A673 (cell line): ENCODE measurements at regions not wholly inside any gene's neighbourhood (a gene's known extent, or its start where the extent isn't known, plus 50 kb on each side); places are given as distances from the start of the nearest gene placed in this dataset.
"Not testable (repeated sequence)": the region's sequence is repeated elsewhere in the genome, so short reads cannot be mapped to it uniquely, and the experiment has no call there.

Experiments
- BruUV-seq: library from RNA; stranded (reverse); fragments of 400-500 nt; replicated peaks from 2 replicates; lab custom pipeline; 2021; lab: Mats Ljungman, UMichigan
- CTCF ChIA-PET: fragments of 300-600 bp; sonication (Branson Sonifier 250); formaldehyde crosslinking; loops from one replicate; lab custom pipeline; 2022; ENCODE audit warnings: antibody characterized with exemption; lab: Charles Lee
- POLR2A ChIA-PET: fragments of 300-600 bp; sonication (Branson Sonifier 250); formaldehyde crosslinking; loops from one replicate; lab custom pipeline; 2022; ENCODE audit warnings: antibody characterized with exemption; ENCODE audit not compliant: low non-redundant PET; lab: Charles Lee
- DNase-seq: peaks from one replicate; pipeline ENCODE4 v3.0.0-alpha.2; 2015; ENCODE audit warnings: low spot score
- H3K27ac ChIP-seq: fragments of 200-600 bp; sonication (generic); 2 replicates; pipeline ENCODE4 v1.5.1; 2016; ENCODE audit warnings: mixed run types, low read depth, mild to moderate bottlenecking, mixed read lengths, antibody characterized with exemption, low read length; ENCODE audit not compliant: poor library complexity, severe bottlenecking
- H3K27me3 ChIP-seq: fragments of 200-600 bp; sonication (generic); replicated peaks from 2 replicates; pipeline ENCODE4 v1.6.1; 2017; ENCODE audit warnings: mixed run types, low read depth, mild to moderate bottlenecking, mixed read lengths, antibody characterized with exemption, low read length; ENCODE audit not compliant: insufficient read depth, poor library complexity
- H3K36me3 ChIP-seq: fragments of 200-600 bp; sonication (generic); 2 replicates; pipeline ENCODE4 v1.6.1; 2016; ENCODE audit warnings: mixed run types, mild to moderate bottlenecking, mixed read lengths, antibody characterized with exemption, low read length; ENCODE audit not compliant: insufficient read depth, poor library complexity, severe bottlenecking
- H3K4me1 ChIP-seq: fragments of 200-600 bp; sonication (generic); 2 replicates; pipeline ENCODE4 v1.6.1; 2017; ENCODE audit warnings: mixed run types, mild to moderate bottlenecking, mixed read lengths, antibody characterized with exemption, low read length; ENCODE audit not compliant: insufficient read depth, poor library complexity, severe bottlenecking
- H3K4me3 ChIP-seq: fragments of 200-600 bp; sonication (generic); 2 replicates; pipeline ENCODE4 v1.5.1; 2016; ENCODE audit warnings: low read depth, mixed run types, mild to moderate bottlenecking, mixed read lengths, low read length; ENCODE audit not compliant: poor library complexity, severe bottlenecking
- H3K9me3 ChIP-seq: fragments of 200-600 bp; sonication (generic); 2 replicates; pipeline ENCODE4 v1.6.1; 2016; ENCODE audit warnings: mixed run types, low read depth, mild to moderate bottlenecking, mixed read lengths, antibody characterized with exemption, low read length; ENCODE audit not compliant: poor library complexity, severe bottlenecking
- CTCF ChIP-seq: fragments of 300-800, 200-600 bp; sonication (generic); conservative IDR thresholded peaks from 2 replicates; pipeline ENCODE4 v1.5.1; 2017; ENCODE audit warnings: low read depth, mild to moderate bottlenecking, antibody characterized with exemption, low read length, moderate library complexity, mixed read lengths
- EZH2 ChIP-seq: fragments of 200-600 bp; sonication (generic); IDR thresholded peaks from 2 replicates; pipeline ENCODE4 v1.6.1; 2017; ENCODE audit warnings: borderline replicate concordance, low read depth, mild to moderate bottlenecking, mixed read lengths, antibody characterized with exemption, low read length; ENCODE audit not compliant: poor library complexity, severe bottlenecking
- intact Hi-C: fragments of 100-400 bp; cut with micrococcal nuclease; formaldehyde crosslinking; loops from one replicate; pipeline ENCODE4 v1.10.0; 2022; ENCODE audit not compliant: unreplicated experiment

DNA sequence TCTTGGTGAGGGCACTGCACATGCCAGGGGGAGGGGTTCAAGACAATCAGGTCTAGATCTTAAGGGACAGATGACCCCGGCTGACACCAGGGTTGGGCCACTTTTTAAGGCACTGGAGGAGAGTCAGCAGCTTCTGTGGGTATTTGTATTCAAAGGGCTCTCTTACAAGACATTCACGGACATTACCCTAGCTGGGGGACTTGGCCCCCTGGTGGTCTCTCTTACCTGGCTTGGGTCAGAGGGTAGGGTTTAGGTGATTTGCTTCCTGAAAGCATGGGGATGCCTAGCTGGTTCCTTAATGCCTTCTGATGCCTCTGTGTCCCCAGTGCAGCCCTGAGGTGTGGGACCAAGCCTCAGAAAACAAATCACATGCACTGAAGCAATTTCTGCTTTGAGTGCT, 354.7 kb downstream of the CDC5L start:
- Histone ChIP-seq H3K36me3 (no peaks in the 10 kb centered on the region), H3K4me3 (no peak overlapping the region), H3K27ac (no peak overlapping the region), H3K9me3 (no peaks in the 10 kb centered on the region), H3K27me3 (no peaks in the 10 kb centered on the region), H3K4me1 (no peaks in the 10 kb centered on the region)
- TF ChIP-seq EZH2 (no peak), CTCF (no peak)
- ChIA-PET CTCF (no interaction called here), POLR2A (no interaction called here)
- intact Hi-C loops = no loop called here
- no peak for DNase-seq
- BruUV-seq = no TSS peak

- TF ChIP-seq EZH2 = no peak
- no peak for TF ChIP-seq CTCF
- Histone ChIP-seq H3K4me1 (no peaks in the 10 kb centered on the region), H3K9me3 (no peaks in the 10 kb centered on the region), H3K4me3 (no peak overlapping the region), H3K27me3 (no peaks in the 10 kb centered on the region), H3K27ac (no peak overlapping the region), H3K36me3 (no peaks in the 10 kb centered on the region)
- no TSS peak for BruUV-seq
- CTCF ChIA-PET = no interaction called here
- POLR2A ChIA-PET = no interaction called here
- no peak for DNase-seq
- intact Hi-C loops = no loop called here
These were observed 355.4 kb downstream of the CDC5L start for GRCh38 chr6:44742828-44743372.

- H3K4me3 ChIP-seq, DNase-seq, H3K36me3 ChIP-seq, H3K27me3 ChIP-seq, BruUV-seq, H3K4me1 ChIP-seq, H3K9me3 ChIP-seq, intact Hi-C loops, H3K27ac ChIP-seq, CTCF ChIA-PET, POLR2A ChIA-PET: not testable (repeated sequence)
These were observed 372.6 kb downstream of the CDC5L start for GRCh38 chr6:44760116-44760515.

DNA sequence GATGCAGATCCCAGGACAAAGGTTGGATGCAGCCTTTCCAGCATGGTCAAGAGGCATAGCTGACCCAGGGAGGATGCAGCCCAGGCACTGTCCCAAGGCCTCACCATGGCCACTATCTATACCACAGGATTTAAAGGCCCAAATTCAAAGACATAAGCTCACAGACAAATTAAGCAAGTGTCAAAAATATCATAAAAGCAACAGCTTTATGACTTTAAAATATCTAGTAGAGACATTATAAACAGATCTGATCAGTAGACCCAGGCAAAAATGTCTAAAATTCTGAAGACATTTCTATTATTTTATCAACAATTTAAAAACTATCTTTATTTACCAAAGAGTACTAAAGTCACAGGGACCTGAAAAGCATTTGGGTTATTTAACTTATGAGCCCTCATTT, 373.5 kb downstream of the CDC5L start:
- Histone ChIP-seq H3K27ac (no peak overlapping the region), H3K27me3 (no peaks in the 10 kb centered on the region), H3K4me1 (no peaks in the 10 kb centered on the region), H3K36me3 (no peaks in the 10 kb centered on the region), H3K9me3 (peaks cover 9% of the 10 kb centered on the region), H3K4me3 (no peak overlapping the region)
- DNase-seq = no peak
- POLR2A ChIA-PET = no interaction called here
- BruUV-seq = no TSS peak
- TF ChIP-seq EZH2 (no peak), CTCF (no peak)
- intact Hi-C loops = no loop called here
- CTCF ChIA-PET = no interaction called here
